Left colon (tissue), 2 donors: ENCODE measurements at regions not wholly inside any gene's neighbourhood (a gene's known extent, or its start where the extent isn't known, plus 50 kb on each side); places are given as distances from the start of the nearest gene placed in this dataset.
A peak's percentile ranks its signal among the peaks of the same experiment; 100 is the strongest.
"Not testable (repeated sequence)": the region's sequence is repeated elsewhere in the genome, so short reads cannot be mapped to it uniquely, and the experiment has no call there.

Experiments used
- ATAC-seq: fragments of 200-7000 bp; cut with Tn5 transposase; one replicate; pipeline ENCODE4 v1.9.1; 2020; ENCODE audit warnings: mild to moderate bottlenecking, moderate library complexity
- DNase-seq, 2 donors: peaks; one replicate each; pipeline ENCODE4 v3.0.0-alpha.2; 2020
- intact Hi-C, 2 donors: fragments of 100-400 bp; cut with DNase I in 1 of 2; cut with micrococcal nuclease in 1 of 2; formaldehyde crosslinking; loops; one replicate each; pipeline versions ENCODE4 v1.11.2 to v1.14.0; 2022; cut with DNase I, micrococcal nuclease
- donor health status: DM: no; HTN: no; CAD: no.
- donor health status: DM: yes; HTN: yes; CAD: no.

DNA sequence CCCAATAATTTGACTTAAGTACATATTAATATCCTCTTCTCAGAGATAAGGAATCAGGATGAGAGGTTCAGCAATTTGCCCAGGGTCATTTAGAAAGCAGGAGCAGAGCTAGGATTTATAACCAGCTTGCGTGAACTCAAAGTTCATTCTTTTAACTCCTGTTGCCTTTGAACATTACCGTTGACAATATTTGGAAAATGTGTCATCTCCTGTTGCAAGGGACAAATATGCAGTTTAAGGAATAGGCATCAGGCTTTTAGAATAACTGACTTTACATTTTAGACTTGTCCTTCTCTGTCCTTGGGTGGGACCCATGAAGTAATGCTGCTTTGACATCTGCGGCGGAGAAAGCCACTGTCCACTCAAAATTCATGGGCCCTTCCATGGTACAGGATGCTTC lies 252.2 kb upstream of the RGMA start:
- DNase-seq (no peak), ATAC-seq (no peak)
- intact Hi-C loops: no loop called here

GRCh38 chr15:93340406-93340805 lies 251.4 kb upstream of the RGMA start:
- intact Hi-C loops: no loop called here
- DNase-seq: no peak
- ATAC-seq: no peak

DNA sequence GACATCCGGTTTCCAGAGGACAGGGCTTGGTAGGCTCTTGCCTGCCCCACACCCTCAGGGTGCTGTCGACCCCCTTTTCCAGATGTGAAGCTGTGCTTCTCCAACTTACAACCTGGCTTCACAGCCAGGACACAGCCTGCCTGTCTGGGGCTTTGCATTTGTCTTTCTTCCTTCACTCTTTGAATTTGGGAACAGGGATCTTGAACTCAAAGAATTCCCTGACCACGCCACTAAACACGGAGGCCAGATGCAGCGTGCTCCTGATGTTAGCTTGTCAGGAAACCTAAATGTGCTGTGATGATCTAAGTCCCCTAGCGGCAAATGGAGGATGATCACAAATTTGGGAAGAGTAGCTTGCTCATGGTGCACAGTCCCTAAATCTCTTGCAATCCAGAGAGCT lies 244.8 kb upstream of the RGMA start:
- intact Hi-C loops: no loop called here
- no peak for DNase-seq
- no peak for ATAC-seq

DNA sequence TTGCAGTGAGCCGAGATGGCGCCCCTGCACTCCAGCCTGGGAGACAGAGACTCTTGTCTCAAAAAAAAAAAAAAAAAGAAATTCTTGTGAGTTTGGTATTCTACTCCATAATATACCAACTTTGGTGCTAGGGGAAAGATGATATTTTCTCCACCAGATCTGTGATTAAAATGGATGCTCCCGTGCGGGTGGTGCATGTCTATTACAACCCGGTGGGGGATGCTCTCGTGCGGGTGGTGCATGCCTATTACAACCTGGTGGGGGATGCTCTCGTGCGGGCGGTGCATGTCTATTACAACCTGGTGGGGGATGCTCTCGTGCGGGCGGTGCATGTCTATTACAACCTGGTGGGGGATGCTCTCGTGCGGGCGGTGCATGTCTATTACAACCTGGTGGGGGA lies 244.1 kb upstream of the RGMA start:
- intact Hi-C loops: not testable (repeated sequence)

DNA sequence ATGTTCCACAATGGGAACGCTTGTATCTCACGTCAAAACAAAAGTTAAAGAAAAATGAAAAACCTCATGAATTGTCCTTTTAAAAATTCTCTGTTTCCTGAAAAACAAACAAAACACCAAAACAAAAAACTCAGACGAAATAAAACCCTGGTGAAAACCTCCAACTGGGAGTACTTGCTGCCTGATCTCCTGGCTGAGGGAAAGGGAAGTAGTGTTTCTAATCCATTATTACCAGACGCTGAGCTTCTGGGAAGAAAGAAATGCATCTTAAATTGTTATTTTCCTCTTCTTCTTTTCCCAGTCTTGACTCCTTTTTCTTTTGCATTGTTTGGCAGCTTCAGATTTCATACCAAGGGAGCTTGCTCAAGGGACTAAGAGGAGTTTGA lies 243.2 kb upstream of the RGMA start:
- intact Hi-C loops: no loop called here
- ATAC-seq: no peak
- DNase-seq: no peak

More for the DNA sequence above, 244.1 kb upstream of the RGMA start:
- not testable (repeated sequence) for DNase-seq, ATAC-seq

GRCh38 chr15:93331545-93332167 lies 242.6 kb upstream of the RGMA start:
- ATAC-seq (no peak), DNase-seq (no peak)
- intact Hi-C loops: no loop called here

- ATAC-seq (no peak), DNase-seq (no peak)
- intact Hi-C loops: no loop called here
Observed at GRCh38 chr15:93330912-93331544, 242.0 kb upstream of the RGMA start.

DNA sequence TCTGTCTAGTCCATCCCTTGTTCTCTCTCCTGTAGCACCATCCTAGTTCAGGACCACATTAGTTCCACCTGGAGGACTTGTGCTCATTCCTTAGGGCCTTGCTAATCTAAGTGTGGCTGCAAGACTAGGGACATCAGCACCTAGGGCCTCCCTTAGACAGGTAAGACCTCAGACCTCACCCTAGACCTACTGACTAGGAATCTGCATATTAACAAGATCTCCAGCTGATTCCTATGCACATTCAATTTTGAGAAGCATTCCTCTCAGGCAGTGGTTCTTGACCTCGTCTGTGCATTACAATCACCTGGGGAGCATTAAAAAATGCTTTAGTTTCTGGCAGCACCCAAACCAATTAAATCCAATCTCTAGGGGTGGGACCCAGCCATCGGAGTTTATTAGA lies 238.4 kb upstream of the RGMA start:
- intact Hi-C loops: no loop called here
- no peak for DNase-seq
- ATAC-seq: no peak

GRCh38 chr15:93324186-93324975 lies 235.4 kb upstream of the RGMA start:
- intact Hi-C loops: no loop called here
- ATAC-seq: no peak
- no peak for DNase-seq

DNA sequence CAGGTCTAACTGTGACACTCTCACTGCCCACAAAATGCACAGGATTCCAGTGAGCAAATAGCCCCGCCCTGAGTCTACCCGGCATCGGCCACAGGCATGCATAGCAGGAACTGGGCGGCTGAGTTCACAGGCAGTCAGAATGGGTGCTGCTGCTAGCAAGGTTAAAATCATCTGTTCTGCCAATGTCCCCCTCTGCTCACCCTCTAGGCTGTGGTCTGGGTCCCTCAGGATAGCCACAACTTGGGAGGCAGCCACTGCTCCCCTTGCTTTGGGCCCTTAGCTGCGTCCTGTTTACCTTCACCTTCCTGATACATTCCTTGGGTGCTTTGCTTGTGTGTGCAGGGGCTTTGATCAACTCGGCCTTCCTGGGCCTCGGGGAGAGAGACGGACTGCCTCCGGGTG lies 232.9 kb upstream of the RGMA start:
- ATAC-seq: peak; percentile 81
- peak in 1 of 2 donors; percentile 15 for DNase-seq
- intact Hi-C loops: no loop called here

- ATAC-seq: no peak
- DNase-seq: no peak
- intact Hi-C loops: no loop called here
Observed at GRCh38 chr15:93319121-93319814, 230.3 kb upstream of the RGMA start.

DNA sequence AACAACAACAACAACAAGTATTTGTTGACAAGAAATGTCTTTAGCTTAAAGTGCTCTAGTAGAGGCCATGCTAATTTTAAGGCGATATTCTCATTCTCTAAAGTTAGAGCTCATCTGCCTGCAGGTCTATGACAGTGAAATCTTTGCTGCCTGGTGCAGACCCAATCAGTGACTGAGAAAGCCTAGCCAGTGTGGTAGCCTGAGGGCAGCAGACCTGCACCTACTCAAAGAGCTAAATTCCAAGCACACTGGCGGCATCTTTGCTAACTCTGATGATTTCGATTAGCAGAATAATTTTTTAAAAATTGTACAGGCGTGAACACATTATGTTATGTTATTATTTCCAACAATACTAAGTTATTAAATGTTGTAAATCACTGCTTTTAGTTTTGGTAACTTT lies 228.8 kb upstream of the RGMA start:
- DNase-seq (no peak), ATAC-seq (no peak)
- intact Hi-C loops: no loop called here

DNA sequence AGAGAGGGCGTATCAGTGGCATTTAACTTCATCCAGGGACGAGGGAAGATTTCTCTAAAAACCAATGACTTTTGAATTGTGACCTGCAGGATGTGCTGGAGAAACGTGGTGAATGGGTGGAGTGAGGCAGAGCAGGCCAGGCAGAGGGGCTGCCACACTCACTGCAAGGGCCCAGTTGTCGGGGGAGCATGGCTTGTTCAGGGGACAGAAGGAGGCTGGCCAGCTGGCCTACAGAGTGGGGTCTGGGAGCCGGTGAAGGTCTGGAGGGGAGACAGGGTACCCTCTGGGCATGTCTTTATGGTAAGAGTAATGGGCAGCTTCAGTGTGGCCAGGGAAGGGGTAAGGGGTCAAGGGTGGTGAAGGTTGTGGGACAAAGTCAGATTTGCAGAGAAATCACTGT lies 225.2 kb upstream of the RGMA start:
- intact Hi-C loops: no loop called here
- no peak for ATAC-seq
- DNase-seq: no peak

GRCh38 chr15:93312891-93313486 lies 224.0 kb upstream of the RGMA start:
- ATAC-seq (no peak), DNase-seq (no peak)
- intact Hi-C loops: no loop called here

DNA sequence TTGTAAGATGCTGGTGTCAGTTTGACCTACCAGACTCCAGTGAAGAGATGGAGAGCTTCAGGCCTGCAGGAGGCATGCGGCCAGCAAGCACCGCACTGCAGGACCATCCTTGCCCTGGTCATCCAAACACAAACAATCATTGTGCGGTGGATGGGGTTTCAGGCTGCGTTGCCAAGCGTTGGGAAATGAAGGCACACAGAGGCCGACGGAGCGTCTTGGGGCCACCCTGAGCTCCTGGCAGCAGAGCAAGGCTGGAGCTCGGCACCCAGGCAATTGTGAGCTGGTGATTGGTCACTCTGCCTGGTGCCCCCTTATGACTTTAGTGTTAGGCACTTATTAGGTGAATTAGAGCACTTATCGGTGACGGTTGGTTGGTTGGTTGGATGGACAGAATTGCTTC lies 222.6 kb upstream of the RGMA start:
- ATAC-seq (no peak), DNase-seq (no peak)
- intact Hi-C loops: no loop called here

DNA sequence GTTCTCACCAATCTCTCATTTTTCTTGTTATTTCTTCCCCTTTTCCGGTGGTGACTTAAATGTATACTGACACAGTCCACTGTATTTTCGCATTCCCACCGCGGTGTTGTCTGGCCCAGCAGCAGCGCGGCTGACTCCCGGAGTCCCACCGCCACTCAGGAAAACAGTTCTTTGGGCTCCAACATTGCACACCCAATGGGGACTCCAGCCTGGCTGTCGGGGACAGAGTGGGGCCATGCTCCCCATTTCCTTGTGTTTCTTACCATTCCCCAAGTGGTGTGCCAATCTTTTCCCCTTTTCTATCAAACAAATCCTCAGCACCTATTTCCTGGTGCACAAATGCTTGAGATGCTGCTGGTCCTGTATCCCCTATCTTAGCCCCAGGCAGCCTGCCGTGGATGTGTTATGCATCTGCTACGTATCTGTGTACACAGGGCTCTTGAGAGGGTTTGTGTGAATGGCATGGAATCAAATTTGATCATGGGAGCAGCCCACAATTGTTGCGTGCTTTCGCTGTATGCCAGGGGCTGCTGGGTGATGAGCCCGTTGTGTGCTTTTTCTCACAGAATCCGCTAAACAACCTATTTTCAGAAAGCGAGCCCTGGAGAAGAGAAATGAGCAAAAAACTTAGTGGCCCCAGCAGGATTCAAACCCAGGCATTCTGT lies 219.1 kb upstream of the RGMA start:
- intact Hi-C loops: no loop called here
- no peak for ATAC-seq
- DNase-seq: no peak

DNA sequence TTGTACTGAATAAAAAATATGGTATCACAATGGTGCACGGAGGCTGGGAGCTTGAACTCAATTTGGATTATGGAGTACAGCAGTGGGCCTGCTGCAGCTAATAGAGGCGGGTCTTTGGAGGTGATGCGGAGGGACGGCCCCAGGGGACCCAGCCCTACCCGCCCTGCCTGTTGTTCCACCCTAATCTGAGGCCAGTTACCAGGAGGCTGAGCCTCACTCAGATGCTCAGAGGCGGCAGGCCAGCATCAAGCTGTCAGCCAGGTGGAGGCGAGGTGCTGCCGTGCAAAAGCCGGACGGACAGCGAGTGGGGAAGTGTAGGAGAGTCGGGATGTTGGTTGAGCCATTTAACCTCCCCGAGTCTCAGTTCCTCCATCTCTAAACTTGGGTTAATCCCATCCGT lies 218.5 kb upstream of the RGMA start:
- intact Hi-C loops: no loop called here
- ATAC-seq (no peak), DNase-seq (no peak)

DNA sequence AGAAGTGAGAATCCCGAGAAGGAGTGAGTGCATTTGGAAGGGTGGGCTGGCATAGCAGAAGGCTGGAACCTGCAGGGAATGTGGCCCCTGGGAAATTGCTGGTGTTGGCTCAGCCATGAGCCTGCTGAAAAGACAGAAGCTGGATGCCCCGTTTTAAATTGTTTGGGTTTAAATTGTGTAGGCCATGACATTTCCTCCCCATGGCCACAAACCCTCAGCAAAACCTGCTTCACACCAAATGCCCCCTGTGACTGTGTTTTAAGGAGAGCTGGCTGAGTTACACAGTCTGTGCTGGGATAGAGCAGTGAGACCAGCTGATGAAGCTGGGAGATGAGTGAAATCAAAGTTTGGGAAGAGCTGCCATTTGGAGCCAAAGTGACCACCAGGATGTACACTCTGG lies 216.3 kb upstream of the RGMA start:
- no peak for DNase-seq
- intact Hi-C loops: no loop called here
- no peak for ATAC-seq
